Mammary epithelial cell (primary cell): ENCODE measurements at regions not wholly inside any gene's neighbourhood (a gene's known extent, or its start where the extent isn't known, plus 50 kb on each side); places are given as distances from the start of the nearest gene placed in this dataset.

ENCODE experiments used
- EZH2 ChIP-seq: IDR thresholded peaks from 2 replicates; pipeline ENCODE4 v1.6.1; 2012; ENCODE audit warnings: low read length, inconsistent platforms, borderline replicate concordance
- TF ChIP-seq, protein P1 (sequence below), 2 donors: IDR thresholded peaks in 1 of 2; conservative IDR thresholded peaks in 1 of 2; 2 replicates each; pipeline ENCODE4 v1.5.1; 2011 to 2012; ENCODE audit warnings: inconsistent platforms in 2 of 2, low read length in 2 of 2, mild to moderate bottlenecking in 2 of 2, control low read depth in 1 of 2, low read depth in 1 of 2; ENCODE audit not compliant: insufficient read depth in 1 of 2; ENCODE audit errors: extremely low read depth in 1 of 2

DNA sequence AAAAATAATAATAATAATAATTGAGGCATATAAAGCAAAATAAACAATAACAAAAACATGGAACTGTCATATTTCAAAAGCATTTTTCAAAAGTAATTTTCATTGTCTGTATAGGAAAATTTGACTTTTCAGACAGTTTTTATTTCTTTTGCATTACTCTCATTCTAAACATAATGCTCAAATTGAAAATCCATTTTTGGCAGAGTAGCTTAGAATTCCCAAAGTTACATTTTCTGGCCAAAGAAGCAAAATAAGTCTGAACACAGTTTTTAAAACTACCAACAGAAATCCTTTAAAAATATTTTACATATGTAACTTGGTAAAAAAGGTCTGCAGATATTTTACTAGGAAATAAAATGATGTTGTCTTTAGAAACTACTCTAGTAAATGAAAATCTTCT is 535.4 kb downstream of the ANKRD7 start:
- TF ChIP-seq, protein P1, sequence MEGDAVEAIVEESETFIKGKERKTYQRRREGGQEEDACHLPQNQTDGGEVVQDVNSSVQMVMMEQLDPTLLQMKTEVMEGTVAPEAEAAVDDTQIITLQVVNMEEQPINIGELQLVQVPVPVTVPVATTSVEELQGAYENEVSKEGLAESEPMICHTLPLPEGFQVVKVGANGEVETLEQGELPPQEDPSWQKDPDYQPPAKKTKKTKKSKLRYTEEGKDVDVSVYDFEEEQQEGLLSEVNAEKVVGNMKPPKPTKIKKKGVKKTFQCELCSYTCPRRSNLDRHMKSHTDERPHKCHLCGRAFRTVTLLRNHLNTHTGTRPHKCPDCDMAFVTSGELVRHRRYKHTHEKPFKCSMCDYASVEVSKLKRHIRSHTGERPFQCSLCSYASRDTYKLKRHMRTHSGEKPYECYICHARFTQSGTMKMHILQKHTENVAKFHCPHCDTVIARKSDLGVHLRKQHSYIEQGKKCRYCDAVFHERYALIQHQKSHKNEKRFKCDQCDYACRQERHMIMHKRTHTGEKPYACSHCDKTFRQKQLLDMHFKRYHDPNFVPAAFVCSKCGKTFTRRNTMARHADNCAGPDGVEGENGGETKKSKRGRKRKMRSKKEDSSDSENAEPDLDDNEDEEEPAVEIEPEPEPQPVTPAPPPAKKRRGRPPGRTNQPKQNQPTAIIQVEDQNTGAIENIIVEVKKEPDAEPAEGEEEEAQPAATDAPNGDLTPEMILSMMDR (conservative IDR thresholded peaks at IDR 0.05 in 1 of 2, IDR thresholded peaks at IDR 0.05 in 1 of 2; ENCODE audit: extremely low read depth in 1 of 2, insufficient read depth in 1 of 2, low read depth in 1 of 2, low read length in 2 of 2): no peak
- TF ChIP-seq EZH2: no peak
